Islet of Langerhans (tissue), 1 donor: ENCODE measurements at regions not wholly inside any gene's neighbourhood (a gene's known extent, or its start where the extent isn't known, plus 50 kb on each side); places are given as distances from the start of the nearest gene placed in this dataset.

Experiments used
- FAIRE-seq: peaks from one replicate; lab custom pipeline; 2011; peaks lifted over from hg19 to GRCh38; lab: Jason Lieb, UNC

DNA sequence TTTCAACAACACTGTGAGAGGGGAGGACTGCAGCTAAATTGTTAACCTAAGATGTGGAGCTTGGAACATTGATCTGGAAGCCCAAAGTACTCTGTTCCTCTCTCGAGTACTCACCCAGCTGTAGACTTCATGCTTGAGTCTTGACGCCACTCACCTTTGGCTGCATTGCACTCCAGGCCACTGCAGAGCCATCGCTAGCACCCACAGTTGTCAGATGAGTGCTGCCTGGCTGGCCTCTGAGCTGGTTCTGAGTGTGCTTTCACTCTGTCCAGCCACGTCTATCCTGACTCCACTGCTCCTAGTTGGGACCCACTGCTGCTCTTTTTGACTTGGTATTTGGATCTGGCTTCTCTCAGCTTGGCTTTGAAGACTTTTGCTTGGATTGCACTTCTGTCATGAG is 552.1 kb downstream of the DCDC2C start:
- no peak for FAIRE-seq

DNA sequence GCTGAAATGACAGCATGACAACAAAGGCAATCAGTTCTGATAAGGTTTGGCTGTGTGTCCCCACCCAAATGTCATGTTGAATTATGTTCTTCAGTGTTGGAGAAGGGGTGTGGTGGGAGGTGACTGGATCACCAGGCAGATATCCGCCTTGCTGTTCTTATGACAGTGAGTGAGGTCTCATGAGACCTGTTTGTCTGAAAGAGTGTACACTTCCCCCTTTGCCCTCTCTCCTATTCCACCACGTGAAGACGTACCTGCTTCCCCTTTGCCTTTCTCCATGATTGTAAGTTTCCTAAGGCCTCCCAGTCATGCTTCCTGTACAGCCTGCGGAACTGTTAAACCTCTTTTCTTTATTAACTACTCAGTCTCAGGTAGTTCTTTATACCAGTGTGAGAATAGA is 553.0 kb downstream of the DCDC2C start:
- no peak for FAIRE-seq

DNA sequence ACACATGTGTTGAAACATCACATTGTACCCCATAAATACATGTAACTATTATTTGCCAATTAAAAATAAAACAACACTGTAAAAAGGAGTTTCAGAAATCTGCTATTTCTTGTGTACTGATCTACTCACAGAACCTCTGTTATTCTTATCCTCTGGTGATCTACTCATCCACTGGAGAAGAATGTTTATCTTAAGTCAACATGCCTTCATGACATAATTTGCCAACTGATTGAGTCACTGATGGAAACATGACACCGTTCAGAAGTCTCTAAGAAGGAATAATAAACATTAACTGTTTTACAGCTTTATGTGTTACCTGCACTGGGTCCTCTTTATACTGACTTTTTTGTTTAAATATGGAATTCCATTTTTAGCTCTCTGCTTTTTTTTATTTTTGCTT is 555.2 kb downstream of the DCDC2C start:
- no peak for FAIRE-seq

DNA sequence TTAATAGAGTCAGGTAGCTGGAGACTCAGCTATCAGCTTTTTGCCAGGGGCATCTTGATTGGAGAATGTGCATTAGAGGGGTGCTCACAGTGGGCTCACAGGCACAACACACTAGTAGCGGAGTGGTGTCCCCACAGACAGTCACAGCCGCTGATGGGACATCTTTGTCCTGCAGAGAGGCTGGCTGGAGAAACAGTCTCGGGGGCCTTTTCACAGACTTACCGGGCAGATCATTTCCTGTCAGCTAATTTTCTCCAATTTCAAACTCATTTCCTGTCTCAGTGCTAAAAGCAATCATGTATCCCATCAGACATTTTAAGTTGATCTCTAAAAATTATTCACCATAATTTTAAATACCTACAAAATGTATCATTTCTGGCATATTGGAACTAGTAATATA is 562.6 kb downstream of the DCDC2C start:
- no peak for FAIRE-seq

DNA sequence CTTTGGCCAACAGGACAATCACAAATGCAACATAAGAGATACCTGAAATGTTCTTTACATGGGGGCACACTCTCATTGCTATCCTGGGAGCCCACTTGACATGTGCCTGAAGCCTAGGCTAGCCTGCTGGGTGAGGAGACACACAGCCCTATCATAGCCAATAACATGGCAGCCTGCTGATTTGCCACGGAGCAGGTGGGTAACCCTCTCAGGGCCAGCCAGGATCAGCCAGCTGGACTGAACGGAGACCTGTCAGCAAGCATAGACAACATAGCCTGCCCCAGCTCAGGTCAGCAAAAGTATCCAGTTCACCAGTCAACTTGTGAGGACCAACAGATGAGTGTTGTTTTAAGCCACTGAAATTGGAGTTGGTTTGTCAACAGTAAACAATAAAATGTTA is 566.5 kb downstream of the DCDC2C start:
- no peak for FAIRE-seq

DNA sequence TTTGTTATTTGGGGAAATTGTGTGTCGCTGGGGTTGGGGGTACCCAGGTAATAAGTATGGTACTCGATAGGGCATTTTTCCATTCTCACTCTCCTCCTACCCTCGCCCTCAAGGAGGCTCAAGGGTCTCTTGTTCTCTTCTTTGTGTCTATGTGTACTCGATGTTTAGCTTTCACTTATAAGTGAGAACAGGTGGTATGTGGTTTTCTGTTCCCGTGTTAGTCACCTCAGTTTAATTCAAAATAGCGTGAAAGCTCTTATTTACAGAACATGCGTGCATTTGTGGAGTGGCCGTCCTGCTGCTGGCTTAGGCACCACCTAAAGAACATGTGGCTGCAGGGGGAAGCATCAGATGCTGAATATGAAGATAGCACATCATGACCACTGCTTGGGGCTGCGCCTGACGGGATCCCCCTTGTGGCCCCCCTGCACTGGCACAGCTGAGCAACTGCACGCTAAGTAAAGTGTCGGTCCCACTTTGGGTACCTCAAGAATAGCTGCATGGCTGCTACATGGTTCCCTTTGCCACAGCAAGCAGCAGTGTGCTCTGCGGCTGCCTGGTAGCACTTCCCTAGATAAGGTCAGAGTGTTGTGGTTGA is 569.0 kb downstream of the DCDC2C start:
- no peak for FAIRE-seq

DNA sequence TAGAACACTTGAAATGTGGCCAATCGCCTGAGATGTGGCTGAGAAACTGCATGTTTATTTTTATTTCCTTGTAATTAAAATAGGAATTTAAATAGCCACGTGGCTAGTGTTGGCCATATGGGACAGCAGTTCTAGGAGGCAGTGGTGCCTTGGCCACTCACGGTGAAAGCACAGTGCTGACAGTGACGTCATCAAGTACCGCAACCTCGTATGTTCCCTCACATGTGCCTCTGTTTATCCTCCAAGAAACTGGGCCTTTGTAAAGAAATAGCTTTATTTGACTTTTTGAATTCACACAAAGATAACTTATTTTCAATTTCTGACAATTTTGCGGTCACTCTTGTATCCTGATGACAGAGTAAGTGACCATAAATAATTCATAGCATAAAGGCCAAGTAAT is 575.0 kb downstream of the DCDC2C start:
- no peak for FAIRE-seq

DNA sequence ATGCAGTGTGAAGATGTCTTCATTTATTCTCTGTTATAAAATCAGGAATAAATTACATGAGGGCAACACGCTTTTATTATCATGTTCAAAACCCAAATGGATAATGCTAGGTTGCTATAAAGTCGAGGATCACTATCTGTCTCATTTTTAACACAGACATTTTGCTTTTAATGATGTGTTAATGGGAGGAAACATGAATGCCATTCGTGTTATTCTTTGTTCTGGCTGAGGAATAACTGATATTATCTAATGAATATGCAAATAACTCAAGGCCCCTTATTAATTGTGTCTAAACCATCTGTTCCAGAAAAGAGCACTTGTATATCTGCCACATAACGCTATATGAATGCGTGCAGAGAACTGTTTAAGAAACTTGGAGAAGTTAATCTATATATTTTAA is 576.1 kb downstream of the DCDC2C start:
- no peak for FAIRE-seq

DNA sequence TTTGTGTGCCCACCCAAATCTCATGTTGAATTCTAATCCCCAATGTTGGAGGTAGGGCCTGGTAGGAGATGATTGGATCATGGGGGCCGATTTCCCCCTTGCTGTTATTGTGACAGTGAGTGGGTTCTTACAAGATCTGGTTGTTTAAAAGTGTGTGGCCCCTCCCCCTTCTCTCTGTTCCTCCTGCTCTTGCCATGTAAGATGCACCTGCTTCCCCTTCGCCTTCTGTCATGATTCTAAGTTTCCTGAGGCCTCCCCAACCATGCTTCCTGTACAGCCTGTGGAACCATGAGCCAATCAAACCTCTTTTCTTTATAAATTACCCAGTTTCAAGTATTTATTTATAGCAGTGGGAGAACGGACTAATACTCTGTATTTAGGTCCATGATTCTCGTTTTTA is 588.1 kb downstream of the DCDC2C start:
- FAIRE-seq: no peak

DNA sequence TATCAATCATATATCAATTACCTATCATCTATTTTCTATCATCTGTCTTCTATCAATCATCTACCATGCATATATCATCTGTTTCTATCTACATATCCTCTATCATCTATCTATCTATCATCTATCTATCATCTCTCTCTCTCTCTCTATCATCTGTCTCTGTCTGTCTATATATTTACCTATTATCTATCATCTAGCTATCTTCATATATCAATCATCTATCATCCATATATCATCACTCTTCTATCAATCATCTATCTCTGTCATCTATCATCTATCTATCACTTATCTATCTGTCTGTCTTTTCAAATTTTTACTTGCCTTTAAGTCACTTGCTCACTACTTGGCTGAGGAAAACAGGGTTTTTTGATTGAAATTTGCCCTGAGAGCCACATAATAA is 592.3 kb downstream of the DCDC2C start:
- no peak for FAIRE-seq

DNA sequence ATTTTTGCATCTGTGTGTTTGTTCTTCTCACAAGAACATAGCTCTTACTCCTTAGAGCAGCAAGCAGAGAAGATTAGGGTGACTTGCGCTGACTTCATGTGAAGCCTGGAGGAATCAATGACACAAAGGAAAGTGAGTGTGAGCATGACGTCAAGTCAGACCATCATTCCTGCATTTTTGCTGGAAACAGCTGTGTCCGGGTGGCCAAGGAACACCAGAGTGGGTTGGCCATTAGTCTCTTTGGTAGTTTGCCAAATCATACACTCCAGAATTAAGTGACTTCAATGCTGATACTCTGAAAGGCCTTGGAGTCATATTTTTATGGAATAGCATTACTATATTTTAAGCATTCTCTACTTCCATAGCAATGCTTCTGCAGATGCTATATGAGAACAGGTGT is 597.2 kb downstream of the DCDC2C start:
- no peak for FAIRE-seq

DNA sequence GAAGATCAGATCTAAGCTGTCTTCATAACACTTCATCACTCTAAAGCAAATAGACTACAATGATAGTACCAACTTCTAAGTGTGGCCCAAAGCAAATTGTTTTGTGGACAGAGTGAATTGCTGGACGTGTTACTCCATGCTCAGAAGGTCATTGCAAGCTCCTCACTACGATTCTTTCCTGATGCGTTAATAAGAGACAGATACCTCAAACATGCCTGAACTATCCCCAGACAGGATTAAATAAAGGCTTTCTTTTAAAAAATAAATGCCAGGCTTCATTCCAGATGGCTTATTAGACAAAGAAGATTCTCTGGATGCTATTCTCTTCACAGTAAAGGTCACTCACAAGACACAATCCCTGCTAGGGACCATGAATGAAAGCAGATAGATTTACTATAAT is 621.2 kb downstream of the DCDC2C start:
- no peak for FAIRE-seq

DNA sequence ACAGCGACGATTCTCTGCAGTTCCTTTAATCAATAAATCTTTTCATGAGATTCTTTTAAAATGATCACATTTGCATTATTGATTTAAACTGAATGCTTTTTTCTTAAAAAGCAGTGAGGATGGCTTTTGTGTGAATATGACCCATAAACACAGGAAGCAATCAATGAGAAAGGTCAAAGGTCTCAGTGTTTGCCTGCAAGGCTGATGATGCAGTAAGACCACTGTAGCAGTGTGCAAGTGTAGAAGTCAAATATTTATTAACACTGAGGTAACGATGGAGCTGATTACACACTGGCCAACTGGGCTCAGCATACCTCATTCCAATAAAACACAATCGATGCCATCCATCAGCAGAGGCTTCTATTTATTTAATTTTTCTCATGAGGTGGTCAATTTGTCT is 633.5 kb downstream of the DCDC2C start:
- no peak for FAIRE-seq

DNA sequence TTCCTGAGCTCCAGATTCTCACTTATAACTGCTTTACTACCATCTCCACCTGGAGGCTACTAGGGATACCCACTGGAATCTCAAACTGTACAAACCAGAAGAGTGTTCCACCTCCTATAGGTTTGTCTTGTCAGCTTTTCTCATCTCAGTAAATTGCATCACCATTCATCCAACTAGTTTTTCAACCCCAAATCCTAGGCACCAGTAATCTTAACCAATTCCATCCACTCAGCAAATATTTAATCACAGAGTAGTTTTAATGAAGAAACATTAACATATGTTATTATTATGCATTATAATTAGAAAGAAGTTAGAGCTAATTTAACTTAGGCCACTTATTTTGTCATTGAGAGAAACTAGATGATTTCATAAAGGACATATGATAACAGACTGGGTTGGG is 635.0 kb downstream of the DCDC2C start:
- no peak for FAIRE-seq

DNA sequence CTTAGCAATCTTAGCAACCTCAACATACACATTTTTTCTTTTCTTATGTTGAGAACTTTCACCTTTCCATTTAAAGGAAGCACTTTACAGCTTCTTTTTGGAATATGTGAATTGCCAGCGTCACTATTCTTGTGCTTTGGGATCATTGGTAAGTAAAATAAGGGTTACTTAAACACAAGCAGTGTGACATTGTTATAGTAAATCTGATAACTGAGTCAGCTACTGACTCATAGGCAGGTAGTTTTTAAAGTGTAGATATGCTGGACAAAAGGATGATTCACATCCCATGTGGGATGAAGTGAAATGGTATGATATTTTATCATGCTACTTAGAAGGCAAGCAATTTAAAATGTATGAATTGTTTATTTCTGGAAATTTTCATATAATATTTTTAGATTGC is 637.2 kb downstream of the DCDC2C start:
- FAIRE-seq: no peak

DNA sequence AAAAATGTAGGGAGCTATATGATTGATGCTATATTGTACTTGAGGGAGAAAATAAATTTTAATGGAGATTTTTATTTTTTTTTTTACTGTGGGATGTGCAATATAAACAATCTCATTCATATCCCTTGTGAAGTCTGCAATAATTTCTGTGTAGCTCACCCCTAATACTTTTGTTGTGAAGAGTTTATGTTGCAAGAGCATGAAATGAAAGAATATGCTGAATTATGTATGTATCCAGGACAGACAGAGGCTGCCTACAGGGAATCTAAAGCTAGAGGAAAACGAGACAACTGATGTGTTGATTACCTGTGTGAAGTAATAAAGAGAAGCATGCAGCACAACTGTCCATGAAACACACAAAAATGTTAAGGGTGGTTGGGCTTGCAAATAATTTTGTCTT is 643.3 kb downstream of the DCDC2C start:
- FAIRE-seq: no peak

DNA sequence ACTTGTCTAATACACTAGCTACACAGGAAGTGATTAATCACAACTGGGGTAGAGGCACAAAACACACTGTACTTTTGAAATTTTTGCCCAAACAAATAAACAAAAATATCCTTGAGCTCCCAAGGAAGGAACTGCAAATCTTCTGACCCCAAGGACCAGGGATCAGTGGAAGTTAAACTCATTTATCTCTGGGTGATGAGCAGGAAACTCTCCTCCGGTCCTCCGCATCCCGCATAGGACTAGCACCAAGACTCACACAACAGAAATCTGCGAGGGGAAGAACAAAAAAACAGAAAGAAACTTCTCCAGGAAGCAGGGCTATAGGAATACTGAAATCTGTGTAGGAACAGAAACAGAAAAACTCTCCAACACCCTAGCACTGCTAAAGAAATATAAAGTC is 650.3 kb downstream of the DCDC2C start:
- FAIRE-seq: no peak

DNA sequence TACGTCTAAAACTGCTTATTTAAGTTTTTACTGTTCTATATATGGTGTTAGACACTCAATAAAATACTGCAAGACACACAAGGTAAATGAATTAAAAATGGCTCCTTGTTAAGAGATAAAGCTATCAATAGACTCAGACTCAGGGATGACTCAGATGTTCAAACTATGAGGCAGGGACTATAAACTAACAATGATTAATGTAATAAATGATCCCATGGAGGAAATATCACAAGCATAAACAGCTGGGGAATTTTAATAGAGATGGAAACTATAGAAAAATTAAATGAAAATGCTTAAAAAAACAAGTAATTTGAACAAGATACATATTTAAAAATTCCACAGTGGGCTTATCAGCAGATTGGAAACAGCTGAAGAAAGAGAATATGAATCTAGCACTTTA is 650.8 kb downstream of the DCDC2C start:
- no peak for FAIRE-seq

DNA sequence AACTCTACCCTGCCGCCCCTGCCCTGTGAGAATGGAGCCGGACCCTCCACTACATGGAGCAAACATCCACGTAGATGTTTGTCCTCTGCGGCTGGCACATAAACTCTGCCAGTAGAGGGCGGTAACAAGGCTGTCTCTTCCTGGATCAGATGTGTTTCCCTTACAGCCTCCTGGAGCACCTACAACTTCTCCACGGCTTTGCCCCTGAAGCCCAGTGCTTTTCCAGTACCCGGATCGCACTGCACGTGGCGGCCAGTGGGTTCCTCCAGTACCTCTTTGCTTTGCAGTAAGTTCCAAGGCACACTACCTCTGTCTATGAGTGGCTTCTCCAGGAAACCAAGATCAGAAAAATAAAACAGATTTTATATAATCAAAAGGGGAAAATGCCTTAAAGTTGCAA is 651.3 kb downstream of the DCDC2C start:
- no peak for FAIRE-seq

DNA sequence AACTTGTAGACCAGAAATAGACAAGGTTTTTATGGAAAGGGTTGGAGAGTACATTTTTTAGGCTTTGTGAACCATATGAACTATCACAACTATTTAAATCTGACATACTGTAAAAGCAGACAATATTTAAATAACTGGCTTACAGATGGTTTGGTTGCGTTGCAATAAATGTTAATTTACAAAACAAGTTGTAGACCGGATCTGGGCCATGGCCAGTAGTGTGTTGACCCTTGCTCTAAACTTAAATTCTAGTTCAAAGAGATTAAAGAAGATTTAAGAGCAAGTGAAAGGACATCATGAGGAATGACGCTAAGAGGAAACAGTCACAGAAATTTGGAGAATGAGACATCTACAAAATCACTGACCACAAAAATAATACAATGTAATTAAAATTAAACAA is 652.7 kb downstream of the DCDC2C start:
- no peak for FAIRE-seq

DNA sequence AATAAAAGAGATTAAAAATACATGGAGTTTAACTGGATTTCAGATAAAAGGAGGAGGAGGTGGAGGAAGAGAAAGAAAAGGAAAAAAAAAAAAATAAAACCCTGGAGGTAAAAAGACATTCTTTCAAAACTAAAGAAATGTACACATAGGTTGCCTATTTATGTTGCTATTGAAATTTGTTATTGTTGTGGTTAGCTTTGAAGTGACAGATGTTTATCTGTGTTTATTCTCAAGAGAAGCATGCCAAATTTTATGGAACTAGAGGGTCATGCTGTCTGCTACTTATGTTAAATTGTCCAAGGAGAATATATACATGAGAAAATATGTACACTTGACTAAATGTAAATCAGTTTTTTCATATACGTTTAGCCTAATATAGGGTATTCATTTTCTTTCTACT is 653.2 kb downstream of the DCDC2C start:
- no peak for FAIRE-seq

DNA sequence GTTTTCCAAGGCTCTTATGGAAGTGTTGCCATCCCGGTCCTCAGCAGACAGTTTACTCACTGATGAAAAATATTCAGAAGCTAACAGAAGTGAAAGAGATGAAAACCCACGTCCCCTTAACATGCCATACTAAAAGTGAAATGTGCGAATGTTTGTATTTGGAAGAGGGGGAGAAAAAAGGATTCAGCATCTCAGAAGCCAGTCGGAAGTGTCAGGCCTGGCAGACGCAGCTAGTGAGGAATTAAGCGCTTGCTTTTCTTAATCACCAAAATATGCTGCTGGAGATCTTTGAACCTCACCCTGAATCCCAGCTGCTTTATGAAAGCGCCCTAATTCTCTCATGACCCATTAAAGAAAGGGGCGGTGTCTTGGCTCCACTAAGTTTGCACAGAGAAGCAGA is 653.7 kb downstream of the DCDC2C start:
- FAIRE-seq: no peak

DNA sequence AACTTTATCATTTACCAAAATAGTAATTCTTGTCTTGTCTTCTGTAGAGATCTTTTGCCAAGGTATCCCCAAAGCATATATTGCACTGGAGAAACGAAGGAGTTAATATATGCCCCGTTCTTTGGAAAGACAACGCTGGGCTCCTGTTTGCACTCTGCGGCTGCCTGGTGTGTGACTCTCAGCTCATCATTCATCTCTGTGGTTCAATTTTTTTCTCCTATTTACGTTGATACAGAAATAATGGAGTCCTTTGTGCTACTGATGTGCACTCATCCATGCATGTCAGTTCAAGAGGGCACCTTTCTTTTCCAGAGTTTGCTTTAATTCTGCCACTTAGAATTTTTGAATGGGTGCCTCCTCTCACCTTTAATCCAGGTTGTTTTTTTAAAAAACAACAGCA is 655.5 kb downstream of the DCDC2C start:
- FAIRE-seq: no peak

DNA sequence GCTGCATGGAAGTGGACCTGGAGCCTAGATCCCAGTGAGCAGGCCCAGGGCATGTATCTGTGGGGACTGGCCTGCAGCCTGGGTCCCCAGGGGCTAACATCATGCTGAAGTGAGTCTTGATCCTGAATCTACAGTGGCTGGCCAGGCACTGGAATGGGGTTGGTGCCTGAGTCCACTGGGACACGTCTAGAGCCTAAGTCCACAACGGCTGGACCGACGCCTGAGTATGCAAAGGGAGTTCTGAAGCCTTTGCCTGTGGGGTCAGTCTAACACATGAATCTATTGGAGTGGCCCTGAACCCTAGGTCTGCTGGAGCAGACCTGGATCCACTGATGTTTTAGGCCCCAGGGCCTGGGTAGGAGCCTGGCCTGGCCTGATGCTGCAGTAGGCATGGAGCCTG is 665.5 kb downstream of the DCDC2C start:
- FAIRE-seq: no peak

DNA sequence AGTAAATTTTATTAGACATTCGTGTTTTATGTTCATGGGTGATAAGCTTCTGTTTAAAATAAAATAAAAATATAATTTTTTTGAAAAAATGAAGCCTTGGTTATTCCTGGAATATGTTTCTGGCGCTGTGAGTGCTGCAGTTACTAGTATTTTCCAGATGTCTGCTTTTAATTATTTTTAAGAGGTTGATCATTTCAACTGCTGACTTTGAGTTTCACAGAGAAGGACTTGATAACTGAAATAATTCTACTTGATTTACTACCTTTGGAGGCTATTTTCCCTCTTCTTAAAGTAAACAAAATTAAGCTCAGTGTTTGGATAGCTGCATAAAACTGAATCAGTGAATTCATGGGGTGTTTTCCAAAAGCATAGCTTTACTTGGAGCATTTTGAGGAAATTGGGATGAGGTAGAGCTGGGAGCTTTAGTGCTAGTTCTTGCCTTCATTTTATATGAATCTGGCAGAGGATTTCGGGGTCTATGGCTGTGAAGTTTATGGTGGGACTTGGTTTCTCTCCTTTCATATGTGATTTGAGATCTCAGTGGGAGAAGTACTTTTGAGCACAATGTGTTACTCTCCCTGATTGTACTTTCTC is 666.5 kb downstream of the DCDC2C start:
- no peak for FAIRE-seq
